Amygdala (tissue), 56 donors: ENCODE measurements at regions not wholly inside any gene's neighbourhood (a gene's known extent, or its start where the extent isn't known, plus 50 kb on each side); places are given as distances from the start of the nearest gene placed in this dataset.

Experiments
- DNase-seq, 56 donors: peaks; one replicate each; lab custom pipeline; 2025; lab: John Stamatoyannopoulos, UW

- DNase-seq, result no peak
Measured at GRCh38 chr12:12011880-12012260, 58.9 kb upstream of the BCL2L14 start.

- no peak for DNase-seq
Measured at GRCh38 chr12:12015073-12015685, 55.6 kb upstream of the BCL2L14 start.

- DNase-seq, result no peak
Measured at GRCh38 chr12:12016284-12017100, 54.2 kb upstream of the BCL2L14 start.

DNA sequence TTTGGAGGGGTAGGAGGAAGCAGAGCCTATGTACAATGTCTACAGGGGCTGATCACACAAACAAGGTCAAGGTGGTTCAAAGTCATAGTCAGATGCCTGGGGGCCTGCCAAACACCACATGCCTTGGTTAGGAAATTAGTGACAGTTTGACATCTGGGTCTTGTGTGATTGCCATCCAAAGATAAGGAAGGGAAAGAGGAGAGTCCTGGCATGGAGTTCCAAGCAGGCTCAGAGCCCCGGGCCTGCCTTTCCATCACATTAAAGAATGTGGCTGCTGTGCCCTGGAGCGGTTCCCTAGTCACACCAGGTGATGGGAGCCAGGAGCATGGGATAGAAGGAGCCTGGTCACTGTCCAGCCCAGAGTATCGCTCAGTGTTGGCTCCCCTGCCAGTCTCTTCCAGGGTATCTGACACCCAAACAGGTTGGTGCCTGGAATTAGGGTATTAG is 53.6 kb upstream of the BCL2L14 start:
- DNase-seq, result no peak

GRCh38 chr12:12017798-12018197 is 52.9 kb upstream of the BCL2L14 start:
- DNase-seq, result no peak

DNA sequence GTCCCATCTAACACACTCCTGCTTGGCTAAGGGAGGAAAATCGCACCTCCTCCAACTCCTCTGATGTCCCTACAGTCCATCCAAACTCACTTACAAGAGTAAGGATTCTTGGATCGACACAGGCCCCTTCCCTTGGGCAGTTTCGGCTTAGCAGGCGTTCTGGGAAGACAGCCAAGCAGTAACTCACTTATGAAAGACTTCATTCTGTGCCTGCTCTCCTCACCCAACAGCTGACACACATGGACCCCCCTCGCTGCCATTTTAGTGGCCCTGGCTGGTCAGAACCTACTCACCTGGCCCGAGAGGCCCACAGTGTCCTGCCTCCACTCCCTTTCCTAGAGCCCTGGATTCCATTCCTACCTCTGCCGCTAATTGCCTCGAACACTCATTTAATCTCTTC is 52.3 kb upstream of the BCL2L14 start:
- peak in 37 of 56 donors; percentile 7 to 70 (median 30) for DNase-seq

GRCh38 chr12:12019881-12020280 is 50.9 kb upstream of the BCL2L14 start:
- no peak for DNase-seq

GRCh38 chr12:12020762-12021161 is 50.0 kb upstream of the BCL2L14 start:
- no peak for DNase-seq
